GM12892 (cell line): ENCODE measurements at regions not wholly inside any gene's neighbourhood (a gene's known extent, or its start where the extent isn't known, plus 50 kb on each side); places are given as distances from the start of the nearest gene placed in this dataset.

Experiments
- POLR2A ChIP-seq: IDR thresholded peaks from 2 replicates; pipeline ENCODE4 v1.6.1; 2011; ENCODE audit warnings: low read depth, low read length, control low read depth
- POLR2AphosphoS5 ChIP-seq: IDR thresholded peaks from 2 replicates; pipeline ENCODE4 v1.6.1; 2011; ENCODE audit warnings: low read depth, low read length, control low read depth
- TAF1 ChIP-seq: IDR thresholded peaks from 2 replicates; pipeline ENCODE4 v1.6.1; 2011; ENCODE audit warnings: low read depth, mild to moderate bottlenecking, control low read depth, low read length, borderline replicate concordance

GRCh38 chr6:164377348-164377918, 932.0 kb downstream of the C6orf118 start:
- no peak for TF ChIP-seq POLR2A
- TF ChIP-seq POLR2AphosphoS5, result no peak
- TF ChIP-seq TAF1, result no peak
